ACC112 (cell line): ENCODE measurements at regions not wholly inside any gene's neighbourhood (a gene's known extent, or its start where the extent isn't known, plus 50 kb on each side); places are given as distances from the start of the nearest gene placed in this dataset.

Source experiments
- H2AFZ ChIP-seq: fragments of 200-600 bp; sonication (generic); one replicate; pipeline ENCODE4 v1.6.0; 2017; ENCODE audit warnings: antibody characterized with exemption, low read length; ENCODE audit not compliant: unreplicated experiment
- H3K27ac ChIP-seq: fragments of 200-600 bp; sonication (generic); 2 replicates; pipeline ENCODE4 v1.5.1; 2014; ENCODE audit warnings: low read depth, mild to moderate bottlenecking, antibody characterized with exemption, low read length, moderate library complexity
- H3K27me3 ChIP-seq: fragments of 200-600 bp; sonication (generic); 2 replicates; pipeline ENCODE4 v1.6.1; 2014; ENCODE audit warnings: mild to moderate bottlenecking, antibody characterized with exemption, low read length, moderate library complexity, mixed read lengths; ENCODE audit not compliant: insufficient read depth
- H3K36me3 ChIP-seq: fragments of 200-600 bp; sonication (generic); 2 replicates; pipeline ENCODE4 v1.6.1; 2016; ENCODE audit warnings: mild to moderate bottlenecking, antibody characterized with exemption, low read length, moderate library complexity, mixed read lengths; ENCODE audit not compliant: insufficient read depth
- H3K4me1 ChIP-seq: fragments of 200-600 bp; sonication (generic); one replicate; pipeline ENCODE4 v1.6.1; 2016; ENCODE audit warnings: low read length, mixed read lengths; ENCODE audit not compliant: insufficient read depth, unreplicated experiment, control insufficient read depth
- H3K4me3 ChIP-seq: fragments of 200-600 bp; sonication (generic); 2 replicates; pipeline ENCODE4 v1.5.1; 2014; ENCODE audit warnings: mild to moderate bottlenecking, low read depth, low read length
- H3K79me2 ChIP-seq: fragments of 200-600 bp; sonication (generic); one replicate; pipeline ENCODE4 v1.6.0; 2016; ENCODE audit warnings: low read length; ENCODE audit not compliant: control insufficient read depth, unreplicated experiment, insufficient read depth

DNA sequence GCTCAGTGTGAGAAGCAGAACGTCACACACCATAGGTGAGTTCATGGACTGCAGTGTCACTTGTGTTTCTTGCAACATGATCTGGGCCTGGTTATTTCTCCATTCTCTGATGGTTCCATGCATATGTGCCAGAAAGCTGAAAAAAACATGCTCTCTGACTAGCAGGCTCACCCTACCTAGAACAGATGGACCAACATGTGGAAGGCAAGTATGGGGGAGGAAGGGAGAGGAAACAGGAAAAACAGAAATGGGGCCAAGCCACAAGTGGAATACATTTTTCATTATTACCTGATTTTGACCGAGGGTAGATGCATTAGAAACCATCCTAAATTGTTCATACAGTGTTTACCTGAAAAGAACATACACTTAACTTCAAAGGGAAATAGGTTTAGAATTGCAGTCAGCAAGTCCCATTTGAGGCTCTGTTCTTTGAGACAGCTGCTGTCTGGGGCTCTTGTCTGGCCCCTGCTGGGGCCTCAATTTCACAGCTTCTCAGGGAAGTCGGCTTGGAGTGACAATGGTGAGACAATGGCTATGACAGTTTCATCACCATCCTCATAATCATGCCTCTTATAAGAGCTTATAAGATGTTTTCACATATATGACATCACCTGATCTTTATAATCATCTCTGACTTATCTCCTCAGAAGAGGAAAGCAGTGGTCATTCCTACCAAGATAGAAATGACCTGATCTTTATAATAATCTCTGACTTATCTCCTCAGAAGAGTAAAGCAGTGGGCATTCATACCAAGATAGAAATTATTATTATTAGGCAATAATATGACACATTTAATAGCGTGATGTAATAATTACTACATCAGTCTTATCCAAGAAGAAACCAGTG lies 327.3 kb downstream of the SIPA1L2 start:
- Histone ChIP-seq H3K27me3 (no peaks in the 10 kb centered on the region; the same call in 1 of the 2 replicates), H3K79me2 (no peaks in the 10 kb centered on the region), H2AFZ (no peak overlapping the region), H3K27ac (no peak overlapping the region), H3K4me3 (no peak overlapping the region), H3K36me3 (no peaks in the 10 kb centered on the region), H3K4me1 (no peaks in the 10 kb centered on the region)

DNA sequence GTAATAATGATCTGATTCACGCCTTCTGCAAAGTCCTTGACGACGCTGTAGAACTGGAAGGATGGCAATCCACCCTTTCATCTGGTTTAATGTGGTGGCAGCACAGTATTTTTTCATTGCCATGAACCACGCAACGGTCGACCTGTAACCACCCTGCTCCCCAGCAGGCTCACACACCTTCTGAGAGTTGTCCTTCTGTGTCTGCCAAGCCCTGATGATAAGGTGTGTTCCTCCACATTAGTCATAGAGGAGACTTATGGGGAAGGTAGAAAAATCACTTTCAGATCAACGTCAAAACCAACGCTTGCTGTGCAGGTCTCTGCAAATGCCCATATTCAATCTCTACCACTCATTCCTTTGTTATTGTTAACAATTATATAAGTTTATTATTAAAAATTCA lies 328.7 kb downstream of the SIPA1L2 start:
- no peaks in the 10 kb centered on the region; the same call in 1 of the 2 replicates for H3K27me3 ChIP-seq
- H3K27ac ChIP-seq, result no peak overlapping the region
- H3K4me3 ChIP-seq, result no peak overlapping the region
- no peaks in the 10 kb centered on the region for H3K36me3 ChIP-seq
- no peaks in the 10 kb centered on the region for H3K4me1 ChIP-seq
- no peaks in the 10 kb centered on the region for H3K79me2 ChIP-seq
- H2AFZ ChIP-seq, result no peak overlapping the region

DNA sequence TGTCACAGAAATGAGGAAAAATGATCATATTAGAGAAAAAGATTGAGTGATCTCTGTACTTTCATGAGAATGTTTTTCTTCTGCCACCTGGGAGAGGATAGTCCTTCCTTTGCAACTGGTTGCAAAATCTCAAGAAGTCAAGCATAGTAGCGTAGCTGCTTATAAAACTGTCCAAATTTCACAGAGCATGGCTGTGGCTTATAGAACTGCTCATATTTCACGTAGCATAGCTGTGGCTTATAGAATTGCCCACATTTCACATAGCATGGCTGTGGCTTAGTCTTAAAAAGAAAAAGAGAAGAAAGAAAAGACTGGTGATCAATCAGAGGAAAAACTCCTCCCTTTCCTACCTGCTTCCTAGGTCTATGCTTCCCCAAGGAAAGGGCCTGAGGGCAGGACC lies 329.5 kb downstream of the SIPA1L2 start:
- no peaks in the 10 kb centered on the region for H3K36me3 ChIP-seq
- H3K4me1 ChIP-seq, result no peaks in the 10 kb centered on the region
- no peaks in the 10 kb centered on the region; the same call in 1 of the 2 replicates for H3K27me3 ChIP-seq
- H3K79me2 ChIP-seq, result no peaks in the 10 kb centered on the region
- no peak overlapping the region for H2AFZ ChIP-seq
- no peak overlapping the region for H3K27ac ChIP-seq
- no peak overlapping the region for H3K4me3 ChIP-seq

DNA sequence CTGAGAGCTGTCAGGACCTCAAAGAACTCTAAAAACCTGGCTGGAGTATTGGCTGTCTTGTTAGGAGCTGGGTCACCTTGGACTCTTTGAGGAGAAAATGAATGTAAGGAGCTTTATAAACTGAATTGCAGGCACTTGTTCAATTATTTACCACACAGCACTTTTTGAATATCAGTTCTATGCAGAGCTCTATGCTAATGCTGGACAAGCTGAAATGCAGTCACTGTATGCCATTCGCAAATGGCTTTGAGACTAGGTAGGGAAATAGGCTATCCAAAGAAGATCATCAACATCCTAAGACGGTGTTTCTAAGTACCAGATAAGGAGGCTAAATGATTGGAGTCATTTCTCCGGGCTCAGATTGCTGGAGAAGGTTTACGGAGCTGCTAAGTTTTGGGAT lies 333.5 kb downstream of the SIPA1L2 start:
- H3K79me2 ChIP-seq, result no peaks in the 10 kb centered on the region
- no peaks in the 10 kb centered on the region for H3K27me3 ChIP-seq
- H3K4me1 ChIP-seq, result peaks cover 3% of the 10 kb centered on the region
- no peak overlapping the region for H3K27ac ChIP-seq
- H3K4me3 ChIP-seq, result no peak overlapping the region
- H3K36me3 ChIP-seq, result no peaks in the 10 kb centered on the region
- H2AFZ ChIP-seq, result no peak overlapping the region

DNA sequence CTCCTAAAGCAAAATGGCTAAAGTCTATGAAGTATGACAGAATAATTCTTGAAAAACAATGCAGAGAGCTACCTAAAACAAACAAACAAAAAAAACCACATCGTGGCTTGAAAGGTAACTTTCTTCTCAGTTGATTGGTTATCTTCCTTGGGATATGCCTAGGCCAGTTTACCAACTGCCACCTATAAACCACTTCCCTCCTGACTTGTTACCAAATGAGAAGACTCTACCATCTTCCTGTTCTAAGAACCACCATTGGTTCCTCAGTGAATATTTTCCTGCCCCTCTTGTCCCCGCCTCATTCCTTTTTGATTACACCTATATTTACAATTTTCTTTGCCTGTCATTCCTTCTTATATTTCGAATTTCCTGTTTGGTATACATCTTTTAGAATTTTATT lies 336.6 kb downstream of the SIPA1L2 start:
- Histone ChIP-seq H3K4me1 (peaks cover 3% of the 10 kb centered on the region), H3K36me3 (no peaks in the 10 kb centered on the region), H3K79me2 (no peaks in the 10 kb centered on the region), H2AFZ (no peak overlapping the region), H3K4me3 (no peak overlapping the region), H3K27ac (no peak overlapping the region), H3K27me3 (no peaks in the 10 kb centered on the region)

DNA sequence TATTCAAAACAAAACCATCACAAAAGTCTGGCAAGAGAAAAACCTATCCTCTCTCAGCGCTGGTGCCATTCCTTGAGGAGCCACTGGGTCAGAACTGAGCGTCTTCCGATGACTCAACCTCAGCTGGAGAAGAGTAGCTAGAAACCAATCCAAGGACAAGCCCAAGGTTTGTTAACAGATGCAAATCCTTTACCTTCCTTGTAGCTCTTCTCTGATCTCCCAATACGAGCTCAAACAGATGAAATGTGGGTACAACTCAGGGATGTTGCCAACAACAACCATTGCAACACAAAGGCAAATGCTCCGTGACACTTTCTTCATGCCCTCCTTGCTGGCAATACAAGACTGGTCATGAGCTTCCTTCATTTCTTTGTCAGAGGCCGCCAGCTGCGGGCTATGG lies 337.1 kb downstream of the SIPA1L2 start:
- Histone ChIP-seq H3K4me1 (peaks cover 5% of the 10 kb centered on the region), H3K36me3 (no peaks in the 10 kb centered on the region), H3K4me3 (no peak overlapping the region), H2AFZ (no peak overlapping the region), H3K79me2 (no peaks in the 10 kb centered on the region), H3K27ac (no peak overlapping the region), H3K27me3 (no peaks in the 10 kb centered on the region)

DNA sequence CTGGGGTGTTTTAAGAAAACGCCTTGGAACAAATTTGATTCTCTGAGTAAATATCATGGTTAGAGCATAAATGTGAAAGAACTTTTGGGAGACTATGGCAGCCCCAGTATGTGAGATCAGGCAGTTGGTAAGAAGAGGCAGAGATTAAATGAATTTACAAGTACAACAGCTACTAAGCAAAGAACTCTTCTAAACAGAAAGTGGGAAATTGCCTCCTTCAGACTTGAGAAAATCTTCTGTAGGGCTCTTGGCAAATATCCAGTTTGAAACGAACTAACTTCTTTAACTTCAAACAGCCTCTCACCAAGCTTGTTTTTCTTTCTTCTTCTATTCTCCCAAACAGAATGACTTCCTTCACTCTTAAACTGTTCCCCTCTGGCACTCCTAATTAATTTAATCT lies 337.7 kb downstream of the SIPA1L2 start:
- Histone ChIP-seq H3K36me3 (no peaks in the 10 kb centered on the region), H3K79me2 (no peaks in the 10 kb centered on the region), H3K27me3 (no peaks in the 10 kb centered on the region), H3K27ac (no peak overlapping the region), H3K4me3 (no peak overlapping the region), H3K4me1 (peaks cover 5% of the 10 kb centered on the region), H2AFZ (no peak overlapping the region)

DNA sequence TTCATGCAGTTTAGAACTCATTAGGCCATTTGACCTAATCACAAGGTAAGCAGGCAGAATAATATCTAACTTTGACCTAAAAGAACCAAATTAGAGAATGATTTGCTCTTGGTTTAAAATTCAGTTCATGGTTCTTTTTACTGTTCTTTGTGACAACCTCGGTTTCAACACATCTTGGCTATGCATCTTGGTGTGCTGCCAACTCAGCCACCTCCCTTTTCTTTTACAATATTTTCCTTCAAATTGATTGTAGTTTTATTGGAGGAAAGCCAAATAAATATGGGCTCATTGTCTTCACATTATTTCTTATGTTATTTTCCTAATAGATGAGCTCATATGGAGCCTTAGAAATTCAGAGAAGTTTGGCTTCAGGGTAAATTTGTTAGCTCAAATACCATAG lies 338.3 kb downstream of the SIPA1L2 start:
- Histone ChIP-seq H3K4me1 (peaks cover 5% of the 10 kb centered on the region), H3K27ac (peak overlapping the region; percentile 10; the same call in 1 of the 2 replicates)

DNA sequence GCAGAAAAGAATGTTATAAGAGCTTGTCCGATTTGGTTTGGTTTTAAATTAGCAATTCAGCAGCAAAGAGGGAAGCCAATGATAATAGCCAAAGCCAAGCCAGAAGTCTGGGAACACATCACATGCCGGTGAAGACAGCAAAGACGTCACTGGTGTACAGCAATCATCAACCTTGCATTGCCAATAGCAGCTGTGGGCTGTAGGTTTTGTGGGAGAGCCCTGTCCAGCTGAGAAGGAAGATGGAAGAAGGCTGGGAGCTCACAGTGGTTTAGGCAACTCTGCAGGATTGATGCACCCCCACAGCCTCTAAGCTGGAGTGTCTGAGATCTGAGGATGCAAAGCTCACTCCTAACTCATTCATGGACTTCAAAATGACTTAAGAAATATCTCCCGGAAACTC lies 338.7 kb downstream of the SIPA1L2 start:
- Histone ChIP-seq H3K4me3 (no peak overlapping the region), H3K79me2 (no peaks in the 10 kb centered on the region)

More for the DNA sequence above, 338.3 kb downstream of the SIPA1L2 start:
- Histone ChIP-seq H3K27me3 (no peaks in the 10 kb centered on the region), H3K79me2 (no peaks in the 10 kb centered on the region), H2AFZ (no peak overlapping the region), H3K36me3 (no peaks in the 10 kb centered on the region), H3K4me3 (no peak overlapping the region)

DNA sequence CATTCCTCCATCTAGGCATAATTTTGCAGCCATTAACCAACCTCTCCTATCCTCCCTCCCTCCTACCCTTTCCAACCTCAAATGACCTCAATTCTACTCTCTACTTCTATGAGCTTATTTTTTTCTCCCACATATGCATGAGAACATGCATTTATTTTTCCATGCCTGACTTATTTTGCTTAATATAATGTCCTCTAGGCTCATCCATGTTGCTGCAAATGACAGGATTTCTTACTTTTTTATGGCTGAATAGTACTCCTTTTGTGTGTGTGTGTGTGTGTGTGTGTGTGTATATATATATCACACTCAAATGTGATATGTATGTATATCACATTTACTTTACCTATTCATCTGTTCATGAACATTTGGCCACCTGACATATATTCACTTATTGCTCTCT lies 339.4 kb downstream of the SIPA1L2 start:
- H2AFZ ChIP-seq, result no peak overlapping the region
- no peak overlapping the region for H3K27ac ChIP-seq
- no peaks in the 10 kb centered on the region for H3K27me3 ChIP-seq
- no peaks in the 10 kb centered on the region for H3K36me3 ChIP-seq
- H3K79me2 ChIP-seq, result no peaks in the 10 kb centered on the region
- peaks cover 5% of the 10 kb centered on the region for H3K4me1 ChIP-seq
- no peak overlapping the region for H3K4me3 ChIP-seq

More for the DNA sequence above, 338.7 kb downstream of the SIPA1L2 start:
- Histone ChIP-seq H3K27ac (peak overlapping the region; percentile 10; the same call in 1 of the 2 replicates), H3K27me3 (no peaks in the 10 kb centered on the region), H2AFZ (no peak overlapping the region), H3K36me3 (no peaks in the 10 kb centered on the region), H3K4me1 (peaks cover 5% of the 10 kb centered on the region)
